Tibial nerve (tissue), 4 donors: ENCODE measurements at regions not wholly inside any gene's neighbourhood (a gene's known extent, or its start where the extent isn't known, plus 50 kb on each side); places are given as distances from the start of the nearest gene placed in this dataset.

Source experiments
- DNase-seq, 2 donors: peaks; one replicate each; pipeline ENCODE4 v3.0.0-alpha.2; 2019; ENCODE audit warnings: low spot score in 2 of 2
- H3K27ac ChIP-seq, 4 donors: fragments of 200-600 bp; sonication (generic) in 3 of 4; one replicate each; pipeline ENCODE4 v1.5.1; 2017 to 2019; ENCODE audit warnings: mild to moderate bottlenecking in 1 of 4
- H3K27me3 ChIP-seq, 2 donors: fragments of 200-600 bp; sonication (generic) in 1 of 2; one replicate each; pipeline versions ENCODE4 v1.5.1 to v1.6.0; 2017 to 2019
- H3K36me3 ChIP-seq, 3 donors: fragments of 200-600 bp; sonication (generic); one replicate each; pipeline ENCODE4 v1.5.1; 2018 to 2019
- H3K4me1 ChIP-seq, 4 donors: fragments of 200-600 bp; sonication (generic) in 3 of 4; one replicate each; pipeline ENCODE4 v1.5.1; 2017 to 2019
- H3K4me3 ChIP-seq, 4 donors: fragments of 200-600 bp; sonication (generic) in 3 of 4; one replicate each; pipeline ENCODE4 v1.5.1; 2017 to 2019; ENCODE audit warnings: mild to moderate bottlenecking in 1 of 4, moderate library complexity in 1 of 4
- H3K9me3 ChIP-seq, 4 donors: fragments of 200-600 bp; sonication (generic) in 3 of 4; one replicate each; pipeline ENCODE4 v1.5.1; 2017 to 2019
- CTCF ChIP-seq, 5 experiments: fragments of 200-600 bp in 3 of 5; fragments of 450-650 bp in 2 of 5; sonication (generic) in 3 of 5; IDR thresholded peaks; one replicate each; pipeline ENCODE4 v1.5.1; 2016 to 2019; ENCODE audit warnings: antibody characterized with exemption in 5 of 5, mild to moderate bottlenecking in 3 of 5, moderate library complexity in 2 of 5
- EP300 ChIP-seq, 2 donors: sonication (generic); formaldehyde crosslinking; IDR thresholded peaks; one replicate each; pipeline ENCODE4 v1.6.1; 2017; ENCODE audit warnings: antibody characterized with exemption in 2 of 2, mild to moderate bottlenecking in 1 of 2
- POLR2A ChIP-seq, 2 donors: fragments of 450-650 bp; IDR thresholded peaks; one replicate each; pipeline ENCODE4 v1.6.1; 2017; ENCODE audit warnings: antibody characterized with exemption in 2 of 2, mild to moderate bottlenecking in 2 of 2, moderate library complexity in 2 of 2
- WGBS, 2 donors: methylation state at CpG; one replicate each; pipeline ENCODE4 v1.1.5; 2018; 5-methylcytosine and 5-hydroxymethylcytosine counted together

- Histone ChIP-seq H3K27me3 (no peaks in the 10 kb centered on the region), H3K27ac (no peak overlapping the region), H3K4me3 (no peak overlapping the region), H3K4me1 (peaks cover 0 to 29% (median 4%) of the 10 kb centered on the region in 4 donors), H3K36me3 (no peaks in the 10 kb centered on the region), H3K9me3 (no peaks in the 10 kb centered on the region)
- WGBS, 2 donors, result 75 to 87% methylated on average over 2 of the region's 2 CpGs
- TF ChIP-seq POLR2A (IDR thresholded peaks at IDR 0.05) (no peak), EP300 (IDR thresholded peaks at IDR 0.05) (no peak), CTCF (IDR thresholded peaks at IDR 0.05) (no peak)
- no peak for DNase-seq
These were observed 459.1 kb downstream of the SOX9 start for GRCh38 chr17:72579990-72580320.

GRCh38 chr17:72580321-72581127 is 459.7 kb downstream of the SOX9 start:
- no peak for DNase-seq
- no peak overlapping the region for H3K27ac ChIP-seq
- H3K4me1 ChIP-seq, result peaks cover 0 to 24% (median 4%) of the 10 kb centered on the region in 4 donors
- no peaks in the 10 kb centered on the region for H3K36me3 ChIP-seq
- H3K4me3 ChIP-seq, result no peak overlapping the region
- no peaks in the 10 kb centered on the region for H3K27me3 ChIP-seq
- TF ChIP-seq EP300 (IDR thresholded peaks at IDR 0.05) (no peak), POLR2A (IDR thresholded peaks at IDR 0.05) (no peak), CTCF (IDR thresholded peaks at IDR 0.05) (no peak)
- no peaks in the 10 kb centered on the region for H3K9me3 ChIP-seq
- WGBS, 2 donors, result 68 to 71% methylated on average over 11 of the region's 11 CpGs

GRCh38 chr17:72587156-72587555 is 466.3 kb downstream of the SOX9 start:
- TF ChIP-seq CTCF (IDR thresholded peaks at IDR 0.05) (no peak), EP300 (IDR thresholded peaks at IDR 0.05) (no peak), POLR2A (IDR thresholded peaks at IDR 0.05) (no peak)
- H3K9me3 ChIP-seq, result no peaks in the 10 kb centered on the region
- H3K4me1 ChIP-seq, result peaks cover 0 to 37% (median 4%) of the 10 kb centered on the region in 4 donors
- no peak overlapping the region for H3K27ac ChIP-seq
- WGBS, 2 donors, result 58 to 72% methylated on average over 7 of the region's 7 CpGs
- H3K27me3 ChIP-seq, result peaks cover 0 to 7% of the 10 kb centered on the region in 2 donors
- no peaks in the 10 kb centered on the region for H3K36me3 ChIP-seq
- no peak for DNase-seq
- H3K4me3 ChIP-seq, result no peak overlapping the region

GRCh38 chr17:72587773-72588511 is 467.1 kb downstream of the SOX9 start:
- H3K36me3 ChIP-seq, result no peaks in the 10 kb centered on the region
- no peak for TF ChIP-seq EP300 (IDR thresholded peaks at IDR 0.05)
- no peak for TF ChIP-seq POLR2A (IDR thresholded peaks at IDR 0.05)
- TF ChIP-seq CTCF (IDR thresholded peaks at IDR 0.05), result no peak
- no peak for DNase-seq
- H3K4me3 ChIP-seq, result no peak overlapping the region
- peaks cover 0 to 44% (median 8%) of the 10 kb centered on the region in 4 donors for H3K4me1 ChIP-seq
- H3K27me3 ChIP-seq, result peaks cover 0 to 7% of the 10 kb centered on the region in 2 donors
- peak overlapping the region in 3 of 4 donors; percentile 48 to 69 (median 54) for H3K27ac ChIP-seq
- 48 to 53% methylated on average over 11 of the region's 11 CpGs for WGBS, 2 donors
- H3K9me3 ChIP-seq, result no peaks in the 10 kb centered on the region

- DNase-seq, result no peak
- Histone ChIP-seq H3K4me3 (no peak overlapping the region), H3K27ac (peak overlapping the region in 3 of 4 donors; percentile 48 to 69 (median 54)), H3K27me3 (peaks cover 0 to 11% of the 10 kb centered on the region in 2 donors), H3K4me1 (peaks cover 0 to 45% (median 8%) of the 10 kb centered on the region in 4 donors), H3K36me3 (no peaks in the 10 kb centered on the region), H3K9me3 (no peaks in the 10 kb centered on the region)
- WGBS, 2 donors, result 70 to 76% methylated on average over 7 of the region's 7 CpGs
- TF ChIP-seq EP300 (IDR thresholded peaks at IDR 0.05), result no peak
- no peak for TF ChIP-seq CTCF (IDR thresholded peaks at IDR 0.05)
- no peak for TF ChIP-seq POLR2A (IDR thresholded peaks at IDR 0.05)
These were observed 467.7 kb downstream of the SOX9 start for GRCh38 chr17:72588561-72588960.
